Astrocyte of the spinal cord (primary cell): ENCODE measurements at regions not wholly inside any gene's neighbourhood (a gene's known extent, or its start where the extent isn't known, plus 50 kb on each side); places are given as distances from the start of the nearest gene placed in this dataset.

ENCODE experiments used
- DNase-seq: peaks from one replicate; pipeline ENCODE4 v3.0.0; 2011; ENCODE audit warnings: low read depth, low spot score
- H3K4me3 ChIP-seq: 2 replicates; pipeline ENCODE4 v1.5.1; 2011; ENCODE audit warnings: low read depth, mild to moderate bottlenecking, low read length, moderate library complexity
- CTCF ChIP-seq: IDR thresholded peaks from 2 replicates; pipeline ENCODE4 v1.5.1; 2012; ENCODE audit warnings: low read depth, mild to moderate bottlenecking, low read length, inconsistent platforms
- in situ Hi-C: cut with HindIII; loops from 2 replicates; pipeline ENCODE4 v1.10.0; 2017; ENCODE audit warnings: low sequenced_read_pairs

DNA sequence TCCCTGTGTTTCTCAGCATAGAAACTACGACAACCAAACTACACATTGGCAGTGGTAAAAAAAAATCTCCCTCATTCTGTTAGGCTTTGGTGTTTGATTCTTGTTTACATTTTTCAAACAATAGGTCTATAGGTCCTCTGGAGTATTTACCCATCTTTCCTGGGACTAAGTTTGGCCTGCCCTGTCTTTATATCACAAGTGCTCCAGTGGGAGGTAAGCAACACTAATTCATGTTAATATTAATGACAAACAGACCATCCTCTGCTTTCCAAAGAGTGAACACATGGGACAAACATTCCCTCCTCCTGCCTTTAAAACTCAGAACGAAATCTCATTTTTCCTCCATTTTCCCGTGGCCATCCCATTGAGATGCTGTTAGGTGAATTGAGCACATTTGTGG lies 514.1 kb upstream of the INTU start:
- no peak for TF ChIP-seq CTCF
- in situ Hi-C loops, result no loop called here
- DNase-seq, result no peak
- no peak overlapping the region for H3K4me3 ChIP-seq

DNA sequence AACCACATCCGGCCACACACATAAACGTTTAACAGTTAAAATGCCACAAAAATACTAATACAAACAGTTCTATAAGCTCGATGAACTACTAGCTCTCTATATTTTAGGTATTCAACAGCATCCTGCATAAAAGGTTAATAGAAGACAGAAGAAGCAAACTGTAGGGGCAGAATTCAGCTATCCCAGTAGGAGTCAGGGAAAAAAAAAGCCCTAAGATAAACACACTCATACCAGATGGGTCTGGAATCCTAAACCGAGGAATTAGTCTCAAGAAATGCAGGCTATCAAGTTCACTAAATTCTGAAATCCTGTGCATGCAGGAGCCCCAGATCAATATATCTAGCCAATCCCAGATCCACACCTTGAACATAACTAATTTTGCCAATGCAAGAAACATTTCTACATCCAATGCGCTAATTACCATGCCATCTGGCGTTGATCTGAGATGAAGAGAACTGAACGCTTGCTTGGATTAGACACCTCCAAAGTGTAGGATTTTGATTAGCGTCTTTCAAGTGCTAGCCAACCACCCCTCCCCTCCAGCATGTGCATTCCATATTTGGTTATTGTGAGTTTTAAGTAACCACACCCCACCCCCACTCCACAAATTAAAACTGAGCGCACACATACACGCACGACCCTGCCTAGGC lies 512.2 kb upstream of the INTU start:
- TF ChIP-seq CTCF, result no peak
- in situ Hi-C loops, result no loop called here
- DNase-seq, result no peak

DNA sequence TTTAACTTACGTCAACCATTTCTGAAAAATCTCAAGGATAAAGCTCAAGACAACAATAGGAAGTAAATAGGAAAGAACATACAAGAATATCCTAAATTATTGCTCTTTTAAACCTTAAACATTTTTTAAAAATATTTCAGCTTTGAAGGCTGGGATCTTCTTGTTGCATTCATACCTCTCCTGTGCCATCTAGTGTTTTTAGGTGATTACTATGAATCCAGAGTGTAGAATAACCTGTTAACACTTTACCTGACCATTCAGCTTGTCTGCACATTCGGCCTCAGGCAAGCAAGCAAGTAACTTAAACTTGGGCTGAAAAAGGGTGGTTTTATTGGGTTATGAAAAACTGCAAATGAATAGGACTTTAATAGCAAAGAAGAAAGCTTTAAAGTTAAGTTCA lies 507.8 kb upstream of the INTU start:
- DNase-seq, result peak; percentile 36
- no peak overlapping the region for H3K4me3 ChIP-seq
- in situ Hi-C loops, result no loop called here
- TF ChIP-seq CTCF, result peak; percentile 43

More for the DNA sequence above, 512.2 kb upstream of the INTU start:
- no peak overlapping the region for H3K4me3 ChIP-seq

GRCh38 chr4:127126718-127127117 lies 506.0 kb upstream of the INTU start:
- H3K4me3 ChIP-seq, result no peak overlapping the region
- in situ Hi-C loops, result no loop called here
- DNase-seq, result no peak
- no peak for TF ChIP-seq CTCF

- no peak overlapping the region for H3K4me3 ChIP-seq
- no peak for DNase-seq
- in situ Hi-C loops, result no loop called here
- no peak for TF ChIP-seq CTCF
Observed at GRCh38 chr4:127131527-127131926, 501.2 kb upstream of the INTU start.

DNA sequence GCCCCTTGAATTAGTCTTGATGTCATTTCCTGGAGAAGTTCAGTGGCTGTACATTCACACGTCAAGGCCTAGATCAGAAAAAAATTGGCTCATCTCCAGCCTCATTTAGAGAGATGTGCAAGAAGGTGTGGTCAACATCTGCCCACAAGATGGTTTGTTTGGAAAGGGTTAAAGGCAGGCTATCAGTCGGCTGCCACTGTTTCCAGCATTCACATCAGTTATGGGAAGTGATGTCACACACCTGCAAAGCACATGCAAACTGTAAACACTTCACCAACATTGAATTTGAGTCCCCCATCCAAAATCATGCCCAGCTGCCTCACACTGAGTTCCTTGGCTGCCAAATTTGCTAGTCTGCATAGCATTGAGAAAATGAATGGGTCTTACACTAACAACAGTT lies 498.3 kb upstream of the INTU start:
- in situ Hi-C loops, result no loop called here
- DNase-seq, result no peak
- no peak overlapping the region for H3K4me3 ChIP-seq
- TF ChIP-seq CTCF, result no peak
